ENCODE measurements at regions not wholly inside any gene's neighbourhood (a gene's known extent, or its start where the extent isn't known, plus 50 kb on each side); places are given as distances from the start of the nearest gene placed in this dataset.

DNA sequence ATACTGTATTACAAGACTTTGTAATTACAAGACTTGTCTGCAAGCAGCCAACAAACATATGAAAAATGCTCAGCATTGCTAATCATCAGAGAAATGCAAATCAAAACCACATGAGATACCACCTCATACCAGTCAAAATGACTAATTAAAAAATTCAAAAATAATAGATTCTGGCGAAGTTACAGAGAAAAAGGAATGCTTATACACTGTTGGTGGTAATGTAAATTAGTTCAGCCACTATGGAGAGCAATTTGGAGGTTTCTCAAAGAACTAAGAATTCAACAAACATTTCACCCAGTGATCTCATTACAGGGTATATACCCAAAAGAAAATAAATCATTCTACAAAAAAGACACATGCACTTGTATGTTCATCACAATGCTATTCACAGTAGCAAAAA, 617.5 kb upstream of the CCDC54 start:
- no peak for TF ChIP-seq POLR2A (IDR thresholded peaks at IDR 0.05)
- TF ChIP-seq, protein P1, sequence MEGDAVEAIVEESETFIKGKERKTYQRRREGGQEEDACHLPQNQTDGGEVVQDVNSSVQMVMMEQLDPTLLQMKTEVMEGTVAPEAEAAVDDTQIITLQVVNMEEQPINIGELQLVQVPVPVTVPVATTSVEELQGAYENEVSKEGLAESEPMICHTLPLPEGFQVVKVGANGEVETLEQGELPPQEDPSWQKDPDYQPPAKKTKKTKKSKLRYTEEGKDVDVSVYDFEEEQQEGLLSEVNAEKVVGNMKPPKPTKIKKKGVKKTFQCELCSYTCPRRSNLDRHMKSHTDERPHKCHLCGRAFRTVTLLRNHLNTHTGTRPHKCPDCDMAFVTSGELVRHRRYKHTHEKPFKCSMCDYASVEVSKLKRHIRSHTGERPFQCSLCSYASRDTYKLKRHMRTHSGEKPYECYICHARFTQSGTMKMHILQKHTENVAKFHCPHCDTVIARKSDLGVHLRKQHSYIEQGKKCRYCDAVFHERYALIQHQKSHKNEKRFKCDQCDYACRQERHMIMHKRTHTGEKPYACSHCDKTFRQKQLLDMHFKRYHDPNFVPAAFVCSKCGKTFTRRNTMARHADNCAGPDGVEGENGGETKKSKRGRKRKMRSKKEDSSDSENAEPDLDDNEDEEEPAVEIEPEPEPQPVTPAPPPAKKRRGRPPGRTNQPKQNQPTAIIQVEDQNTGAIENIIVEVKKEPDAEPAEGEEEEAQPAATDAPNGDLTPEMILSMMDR (IDR thresholded peaks at IDR 0.05), result no peak
- no peaks in the 10 kb centered on the region for H3K27me3 ChIP-seq
- H3K4me3 ChIP-seq, result no peak overlapping the region
- H3K4me1 ChIP-seq, result no peaks in the 10 kb centered on the region
- intact Hi-C loops (cut with DNase I; ENCODE audit: low total_unique reads), result no loop called here
- peaks cover 0 to 7% of the 10 kb centered on the region in 2 donors for H3K9me3 ChIP-seq
- H3K36me3 ChIP-seq, result no peaks in the 10 kb centered on the region
- no peak for DNase-seq
- no peak overlapping the region for H3K27ac ChIP-seq

- Histone ChIP-seq H3K36me3 (no peaks in the 10 kb centered on the region), H3K4me3 (no peak overlapping the region), H3K27ac (no peak overlapping the region), H3K9me3 (no peaks in the 10 kb centered on the region), H3K4me1 (no peaks in the 10 kb centered on the region), H3K27me3 (no peaks in the 10 kb centered on the region)
- TF ChIP-seq, protein P1 (IDR thresholded peaks at IDR 0.05), result no peak
- TF ChIP-seq POLR2A (IDR thresholded peaks at IDR 0.05), result no peak
- DNase-seq, result no peak
- intact Hi-C loops (cut with DNase I; ENCODE audit: low total_unique reads), result no loop called here
Measured at GRCh38 chr3:106765342-106765741, 611.9 kb upstream of the CCDC54 start.

- H3K4me1 ChIP-seq, result no peaks in the 10 kb centered on the region
- no peaks in the 10 kb centered on the region for H3K36me3 ChIP-seq
- no peaks in the 10 kb centered on the region for H3K9me3 ChIP-seq
- no peaks in the 10 kb centered on the region for H3K27me3 ChIP-seq
- no peak overlapping the region for H3K4me3 ChIP-seq
- TF ChIP-seq POLR2A (IDR thresholded peaks at IDR 0.05), result no peak
- TF ChIP-seq, protein P1 (IDR thresholded peaks at IDR 0.05), result no peak
- no peak for DNase-seq
- intact Hi-C loops (cut with DNase I; ENCODE audit: low total_unique reads), result no loop called here
- H3K27ac ChIP-seq, result no peak overlapping the region
Measured at GRCh38 chr3:106768941-106769480, 608.2 kb upstream of the CCDC54 start.

DNA sequence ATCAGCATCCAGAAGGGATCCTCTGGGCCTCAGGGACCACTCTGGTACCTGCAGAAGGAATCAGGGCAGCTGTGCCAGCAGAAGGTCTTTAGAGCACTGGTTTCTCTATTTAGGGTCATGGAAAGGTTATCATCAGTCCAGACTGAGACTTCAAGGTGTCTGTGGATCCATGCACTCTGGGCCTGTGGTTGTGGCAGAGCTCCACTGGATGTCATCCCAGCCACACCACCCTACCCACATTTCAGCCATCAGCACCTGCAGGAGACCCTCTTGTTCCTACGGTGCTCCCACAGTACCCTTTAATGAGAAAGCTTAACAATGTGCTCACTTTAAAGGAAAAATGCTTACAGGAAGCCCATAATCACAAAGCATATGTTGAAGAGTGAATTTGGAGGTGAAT, 603.4 kb upstream of the CCDC54 start:
- Histone ChIP-seq H3K36me3 (no peaks in the 10 kb centered on the region), H3K9me3 (no peaks in the 10 kb centered on the region), H3K4me3 (no peak overlapping the region), H3K27ac (no peak overlapping the region), H3K4me1 (no peaks in the 10 kb centered on the region), H3K27me3 (no peaks in the 10 kb centered on the region)
- no peak for DNase-seq
- intact Hi-C loops (cut with DNase I; ENCODE audit: low total_unique reads), result no loop called here
- TF ChIP-seq POLR2A (IDR thresholded peaks at IDR 0.05), result no peak
- TF ChIP-seq, protein P1 (IDR thresholded peaks at IDR 0.05), result no peak

DNA sequence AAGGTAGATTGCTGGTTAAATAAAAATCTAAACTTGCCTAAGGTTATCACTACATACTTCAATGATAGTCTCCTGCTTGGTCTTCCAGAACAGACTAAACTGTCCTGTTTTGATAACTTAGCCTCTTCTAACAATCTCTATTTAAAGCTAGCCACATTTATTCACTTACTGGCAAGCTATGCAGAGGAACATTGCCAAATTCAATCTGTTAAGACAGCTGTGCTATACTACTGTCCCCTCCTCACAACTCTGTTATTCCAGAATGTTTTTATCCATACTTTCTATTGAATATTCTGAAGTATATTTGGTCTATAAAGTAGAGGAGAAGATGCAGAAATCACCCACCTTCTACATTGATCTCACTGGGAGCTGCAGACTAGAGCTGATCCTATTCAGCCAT, 594.0 kb upstream of the CCDC54 start:
- no peak for DNase-seq
- H3K27ac ChIP-seq, result no peak overlapping the region
- TF ChIP-seq, protein P1 (IDR thresholded peaks at IDR 0.05), result no peak
- no peak for TF ChIP-seq POLR2A (IDR thresholded peaks at IDR 0.05)
- no peaks in the 10 kb centered on the region for H3K36me3 ChIP-seq
- H3K27me3 ChIP-seq, result no peaks in the 10 kb centered on the region
- intact Hi-C loops (cut with DNase I; ENCODE audit: low total_unique reads), result no loop called here
- no peak overlapping the region for H3K4me3 ChIP-seq
- H3K9me3 ChIP-seq, result no peaks in the 10 kb centered on the region
- H3K4me1 ChIP-seq, result no peaks in the 10 kb centered on the region

Data from uterus (tissue), 3 donors.